SIG-M5 treated with dmso at 0.1 percent for 504 hours (cell line): ENCODE measurements at regions not wholly inside any gene's neighbourhood (a gene's known extent, or its start where the extent isn't known, plus 50 kb on each side); places are given as distances from the start of the nearest gene placed in this dataset.
"Not testable (repeated sequence)": the region's sequence is repeated elsewhere in the genome, so short reads cannot be mapped to it uniquely, and the experiment has no call there.

Experiments used
- DNase-seq: peaks from one replicate; lab custom pipeline; 2025; ENCODE audit not compliant: unreplicated experiment; lab: John Stamatoyannopoulos, UW

GRCh38 chrX:13188731-13189309, 131.0 kb downstream of the ATXN3L start:
- no peak for DNase-seq

- not testable (repeated sequence) for DNase-seq
These were observed 133.2 kb downstream of the ATXN3L start for GRCh38 chrX:13186643-13187042.

GRCh38 chrX:13180807-13181206, 136.4 kb upstream of the FAM9C start:
- DNase-seq: peak; percentile 8

GRCh38 chrX:13179586-13179985, 135.2 kb upstream of the FAM9C start:
- DNase-seq: no peak

- no peak for DNase-seq
These were observed 134.7 kb upstream of the FAM9C start for GRCh38 chrX:13179100-13179499.

- DNase-seq: no peak
These were observed 133.6 kb upstream of the FAM9C start for GRCh38 chrX:13177921-13178566.

GRCh38 chrX:13175056-13175455, 130.6 kb upstream of the FAM9C start:
- no peak for DNase-seq

- no peak for DNase-seq
These were observed 126.6 kb upstream of the FAM9C start for GRCh38 chrX:13170966-13171558.

GRCh38 chrX:13169684-13170083, 125.3 kb upstream of the FAM9C start:
- DNase-seq: no peak

- no peak for DNase-seq
These were observed 123.8 kb upstream of the FAM9C start for GRCh38 chrX:13168269-13168668.

GRCh38 chrX:13167481-13168231, 123.2 kb upstream of the FAM9C start:
- DNase-seq: peak; percentile 9

- DNase-seq: no peak
These were observed 121.1 kb upstream of the FAM9C start for GRCh38 chrX:13165266-13166189.

GRCh38 chrX:13164611-13165010, 120.2 kb upstream of the FAM9C start:
- DNase-seq: no peak

- DNase-seq: no peak
These were observed 118.5 kb upstream of the FAM9C start for GRCh38 chrX:13162772-13163410.

- no peak for DNase-seq
These were observed 115.5 kb upstream of the FAM9C start for GRCh38 chrX:13159886-13160285.

- DNase-seq: no peak
These were observed 114.5 kb upstream of the FAM9C start for GRCh38 chrX:13158911-13159310.

GRCh38 chrX:13155550-13155949, 111.1 kb upstream of the FAM9C start:
- not testable (repeated sequence) for DNase-seq

GRCh38 chrX:13153796-13154195, 109.4 kb upstream of the FAM9C start:
- DNase-seq: no peak

GRCh38 chrX:13152518-13153185, 108.2 kb upstream of the FAM9C start:
- DNase-seq: no peak
